ENCODE measurements at regions not wholly inside any gene's neighbourhood (a gene's known extent, or its start where the extent isn't known, plus 50 kb on each side); places are given as distances from the start of the nearest gene placed in this dataset.

DNA sequence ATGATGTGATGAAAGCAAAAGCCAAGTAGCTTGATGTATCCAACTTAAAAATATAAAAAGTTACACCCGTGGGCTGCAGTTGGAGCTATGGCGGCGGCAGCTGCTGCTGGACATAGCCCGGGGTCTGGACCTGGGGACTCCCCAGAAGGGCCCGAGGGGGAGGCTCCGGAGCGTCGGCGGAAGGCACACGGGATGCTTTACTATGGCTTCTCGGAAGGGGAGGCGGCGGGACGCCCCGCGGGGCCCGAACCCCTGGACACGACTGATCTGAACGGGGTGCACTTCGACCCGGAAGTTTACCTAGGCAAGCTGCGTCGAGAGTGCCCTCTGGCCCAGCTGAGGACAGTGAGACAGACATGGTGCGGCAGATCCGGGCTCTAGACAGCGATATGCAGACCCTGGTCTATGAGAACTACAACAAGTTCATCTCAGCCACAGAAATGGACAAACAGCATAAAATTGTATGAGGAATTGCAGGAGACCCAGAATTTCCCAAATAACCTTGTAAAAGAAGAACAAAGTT is 109.5 kb upstream of the EEF2KMT start:
- TF ChIP-seq, protein P1, sequence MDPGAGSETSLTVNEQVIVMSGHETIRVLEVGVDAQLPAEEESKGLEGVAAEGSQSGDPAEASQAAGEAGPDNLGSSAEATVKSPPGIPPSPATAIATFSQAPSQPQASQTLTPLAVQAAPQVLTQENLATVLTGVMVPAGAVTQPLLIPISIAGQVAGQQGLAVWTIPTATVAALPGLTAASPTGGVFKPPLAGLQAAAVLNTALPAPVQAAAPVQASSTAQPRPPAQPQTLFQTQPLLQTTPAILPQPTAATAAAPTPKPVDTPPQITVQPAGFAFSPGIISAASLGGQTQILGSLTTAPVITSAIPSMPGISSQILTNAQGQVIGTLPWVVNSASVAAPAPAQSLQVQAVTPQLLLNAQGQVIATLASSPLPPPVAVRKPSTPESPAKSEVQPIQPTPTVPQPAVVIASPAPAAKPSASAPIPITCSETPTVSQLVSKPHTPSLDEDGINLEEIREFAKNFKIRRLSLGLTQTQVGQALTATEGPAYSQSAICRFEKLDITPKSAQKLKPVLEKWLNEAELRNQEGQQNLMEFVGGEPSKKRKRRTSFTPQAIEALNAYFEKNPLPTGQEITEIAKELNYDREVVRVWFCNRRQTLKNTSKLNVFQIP (CRISPR knock-in tag; IDR thresholded peaks at IDR 0.05; ENCODE audit: borderline replicate concordance, low read depth) = no peak
- TF ChIP-seq ZFP3 (CRISPR knock-in tag; IDR thresholded peaks at IDR 0.05) = no peak
- no peak for TF ChIP-seq TOX (CRISPR knock-in tag; IDR thresholded peaks at IDR 0.05; ENCODE audit: borderline replicate concordance)
- TF ChIP-seq CSRNP3 (CRISPR knock-in tag; IDR thresholded peaks at IDR 0.05) = no peak
- no peak for TF ChIP-seq TCF4 (CRISPR knock-in tag; IDR thresholded peaks at IDR 0.05; ENCODE audit: borderline replicate concordance)
- no peak for TF ChIP-seq CREB5 (CRISPR knock-in tag; IDR thresholded peaks at IDR 0.05; ENCODE audit: low read depth)

Measured in SK-N-SH treated with all-trans-retinoic acid at 6 μM for 48 hours (cell line).